ENCODE measurements at regions not wholly inside any gene's neighbourhood (a gene's known extent, or its start where the extent isn't known, plus 50 kb on each side); places are given as distances from the start of the nearest gene placed in this dataset.

- DNase-seq (ENCODE audit: low read depth) = no peak
- no peak overlapping the region for H3K4me3 ChIP-seq (ENCODE audit: low read depth, low read length)
- TF ChIP-seq CTCF (IDR thresholded peaks at IDR 0.05; ENCODE audit: insufficient read depth, low read length) = no peak
Measured at GRCh38 chr3:6532101-6532500, 328.8 kb upstream of the GRM7 start.

DNA sequence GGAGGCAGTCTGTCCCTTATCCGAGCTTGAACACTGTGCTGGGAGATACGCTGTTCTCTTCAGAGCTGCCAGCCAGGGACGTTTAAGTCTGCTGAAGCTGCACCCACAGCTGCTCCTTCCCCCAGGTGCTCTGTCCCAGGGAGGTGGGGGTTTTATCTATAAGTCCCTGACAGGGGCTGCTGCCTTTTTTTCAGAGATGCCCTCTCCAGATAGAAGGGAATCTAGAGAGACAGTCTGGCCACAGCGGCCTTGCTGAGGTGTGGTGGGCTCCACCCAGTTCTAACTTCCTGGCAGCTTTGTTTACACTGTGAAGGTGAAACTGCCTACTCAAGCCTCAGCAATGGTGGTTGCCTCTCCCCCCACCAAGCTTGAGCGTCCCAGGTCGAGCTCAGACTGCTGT lies 319.9 kb upstream of the GRM7 start:
- no peak overlapping the region for H3K4me3 ChIP-seq (ENCODE audit: low read depth, low read length)
- no peak for TF ChIP-seq CTCF (IDR thresholded peaks at IDR 0.05; ENCODE audit: insufficient read depth, low read length)
- DNase-seq (ENCODE audit: low read depth) = no peak

- no peak for DNase-seq (ENCODE audit: low read depth)
- H3K4me3 ChIP-seq (ENCODE audit: low read depth, low read length) = no peak overlapping the region
- no peak for TF ChIP-seq CTCF (IDR thresholded peaks at IDR 0.05; ENCODE audit: insufficient read depth, low read length)
Measured at GRCh38 chr3:6542795-6543194, 318.1 kb upstream of the GRM7 start.

DNA sequence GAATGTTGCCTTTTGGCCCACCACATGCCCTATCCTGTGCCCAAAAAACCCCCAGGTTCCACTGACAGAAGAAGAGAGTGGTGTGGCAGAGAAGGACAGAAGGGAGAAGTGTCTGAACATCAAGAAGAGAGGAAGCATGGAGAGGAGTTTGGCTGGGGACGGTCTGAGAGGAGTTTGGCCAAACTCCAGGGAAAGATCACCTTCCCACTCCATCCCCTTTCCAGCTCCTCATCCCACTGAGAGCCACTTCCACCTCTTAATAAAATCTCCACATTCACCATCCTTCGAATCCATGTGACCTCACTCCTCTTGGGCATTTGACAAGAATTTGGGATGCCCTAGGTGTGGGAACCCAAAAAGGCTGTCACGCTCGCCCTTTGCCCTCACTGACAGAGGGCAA lies 311.6 kb upstream of the GRM7 start:
- no peak overlapping the region for H3K4me3 ChIP-seq (ENCODE audit: low read depth, low read length)
- no peak for DNase-seq (ENCODE audit: low read depth)
- TF ChIP-seq CTCF (IDR thresholded peaks at IDR 0.05; ENCODE audit: insufficient read depth, low read length) = no peak

- no peak overlapping the region for H3K4me3 ChIP-seq (ENCODE audit: low read depth, low read length)
- DNase-seq (ENCODE audit: low read depth) = no peak
- TF ChIP-seq CTCF (IDR thresholded peaks at IDR 0.05; ENCODE audit: insufficient read depth, low read length) = no peak
Measured at GRCh38 chr3:6551165-6551564, 309.8 kb upstream of the GRM7 start.

DNA sequence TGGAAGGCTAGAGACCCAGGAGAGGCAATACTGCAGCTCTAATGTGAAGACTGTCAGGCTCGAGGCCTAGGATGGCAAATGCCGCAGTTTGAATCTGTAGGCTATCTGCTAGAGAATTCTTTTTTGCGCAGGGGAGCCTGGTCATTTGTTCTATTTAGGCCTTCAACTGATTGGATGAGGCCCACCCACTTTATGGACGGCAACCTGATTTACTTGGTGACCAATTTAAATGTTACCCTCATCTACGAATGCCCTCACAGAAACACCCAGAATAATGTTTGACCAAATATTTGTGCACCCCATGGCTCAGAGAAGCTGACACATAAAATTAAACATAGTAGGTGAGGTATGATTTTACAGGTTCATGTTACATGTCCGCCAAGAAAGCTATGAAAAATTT lies 300.7 kb upstream of the GRM7 start:
- DNase-seq (ENCODE audit: low read depth) = no peak
- TF ChIP-seq CTCF (IDR thresholded peaks at IDR 0.05; ENCODE audit: insufficient read depth, low read length) = no peak
- no peak overlapping the region for H3K4me3 ChIP-seq (ENCODE audit: low read depth, low read length)

DNA sequence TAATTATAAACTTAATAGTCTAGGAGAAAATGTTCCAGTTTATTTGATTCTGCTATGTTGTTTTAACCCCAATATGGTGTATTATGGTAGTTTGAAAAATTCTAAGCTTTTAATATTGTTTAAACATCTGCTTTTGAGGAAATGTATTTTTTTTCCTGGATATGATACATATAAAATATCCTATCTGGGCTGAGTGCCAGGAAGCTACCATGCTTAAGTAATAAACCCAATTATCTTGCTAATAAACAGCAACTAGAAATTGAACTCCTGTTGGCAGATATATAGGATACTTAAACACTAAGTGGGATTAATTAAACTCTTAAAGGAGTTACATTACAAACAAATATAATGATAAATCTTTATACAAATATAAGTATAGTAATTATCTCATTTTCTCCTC lies 293.7 kb upstream of the GRM7 start:
- no peak for TF ChIP-seq CTCF (IDR thresholded peaks at IDR 0.05; ENCODE audit: insufficient read depth, low read length)
- DNase-seq (ENCODE audit: low read depth) = no peak
- H3K4me3 ChIP-seq (ENCODE audit: low read depth, low read length) = no peak overlapping the region
